Loucy (cell line): ENCODE measurements at regions not wholly inside any gene's neighbourhood (a gene's known extent, or its start where the extent isn't known, plus 50 kb on each side); places are given as distances from the start of the nearest gene placed in this dataset.

Source experiments
- CTCF ChIP-seq: fragments of 200-600 bp; sonication (generic); conservative IDR thresholded peaks from 2 replicates; pipeline ENCODE4 v1.5.1; 2014; ENCODE audit warnings: mild to moderate bottlenecking, antibody characterized with exemption, low read length
- EZH2phosphoT487 ChIP-seq: fragments of 200-600 bp; IDR thresholded peaks from 2 replicates; pipeline ENCODE4 v1.6.1; 2018; ENCODE audit warnings: antibody characterized with exemption, mild to moderate bottlenecking, moderate library complexity, borderline replicate concordance

- TF ChIP-seq CTCF, result no peak
- TF ChIP-seq EZH2phosphoT487, result no peak
These were observed 396.0 kb downstream of the IRS2 start for GRCh38 chr13:109390391-109390790.
